DND-41 (cell line): ENCODE measurements at regions not wholly inside any gene's neighbourhood (a gene's known extent, or its start where the extent isn't known, plus 50 kb on each side); places are given as distances from the start of the nearest gene placed in this dataset.

Source experiments
- ATAC-seq: fragments of 200-7000 bp; cut with Tn5 transposase; 3 replicates; pipeline ENCODE4 v1.9.1; 2021; ENCODE audit warnings: low read depth; ENCODE audit not compliant: insufficient read depth
- DNase-seq: peaks from one replicate; pipeline ENCODE4 v3.0.0-alpha.2; 2020
- H2AFZ ChIP-seq: 2 replicates; pipeline ENCODE4 v1.6.0; 2012; ENCODE audit warnings: low read depth, low read length
- H3K27ac ChIP-seq: 2 replicates; pipeline ENCODE4 v1.5.1; 2012; ENCODE audit warnings: low read length, inconsistent platforms
- H3K27me3 ChIP-seq: fragments of 200-600 bp; sonication (generic); 2 replicates; pipeline ENCODE4 v1.6.0; 2012; ENCODE audit warnings: low read length, mild to moderate bottlenecking, inconsistent platforms; ENCODE audit not compliant: insufficient read depth, poor library complexity
- H3K36me3 ChIP-seq: 2 replicates; pipeline ENCODE4 v1.5.1; 2012; ENCODE audit warnings: low read length, inconsistent platforms; ENCODE audit not compliant: insufficient read depth
- H3K4me1 ChIP-seq: 2 replicates; pipeline ENCODE4 v1.5.1; 2012; ENCODE audit warnings: mild to moderate bottlenecking, low read length; ENCODE audit not compliant: insufficient read depth
- H3K4me2 ChIP-seq: 2 replicates; pipeline ENCODE4 v1.6.0; 2012; ENCODE audit warnings: mild to moderate bottlenecking, moderate library complexity, low read length, inconsistent platforms; ENCODE audit not compliant: insufficient read depth
- H3K4me3 ChIP-seq, 2 experiments: fragments of 200-600 bp in 1 of 2; shearing (Covaris generic) in 1 of 2; 2 replicates each; pipeline ENCODE4 v1.5.1; 2012 to 2016; ENCODE audit warnings: inconsistent platforms in 2 of 2, low read length in 2 of 2, mild to moderate bottlenecking in 2 of 2, low read depth in 1 of 2, moderate library complexity in 1 of 2
- H3K79me2 ChIP-seq: 2 replicates; pipeline ENCODE4 v1.6.0; 2012; ENCODE audit warnings: low read length, inconsistent platforms; ENCODE audit not compliant: insufficient read depth
- H3K9ac ChIP-seq: 2 replicates; pipeline ENCODE4 v1.6.0; 2012; ENCODE audit warnings: low read depth, mild to moderate bottlenecking, inconsistent platforms, low read length, moderate library complexity
- H3K9me3 ChIP-seq: 2 replicates; pipeline ENCODE4 v1.5.1; 2012; ENCODE audit warnings: low read length, moderate library complexity, mild to moderate bottlenecking, inconsistent platforms; ENCODE audit not compliant: insufficient read depth, severe bottlenecking
- H4K20me1 ChIP-seq: 2 replicates; pipeline ENCODE4 v1.6.0; 2012; ENCODE audit warnings: low read length; ENCODE audit not compliant: insufficient read depth
- EZH2 ChIP-seq: IDR thresholded peaks from 3 replicates; pipeline ENCODE4 v1.6.1; 2012; ENCODE audit warnings: borderline replicate concordance, low read depth, mild to moderate bottlenecking, moderate library complexity, low read length, inconsistent platforms; ENCODE audit not compliant: severe bottlenecking
- TF ChIP-seq, protein P1 (sequence below): IDR thresholded peaks from 2 replicates; pipeline ENCODE4 v1.5.1; 2012; ENCODE audit warnings: borderline replicate concordance, low read length, moderate library complexity, mild to moderate bottlenecking; ENCODE audit not compliant: poor library complexity, severe bottlenecking; ENCODE audit errors: extremely low read depth

DNA sequence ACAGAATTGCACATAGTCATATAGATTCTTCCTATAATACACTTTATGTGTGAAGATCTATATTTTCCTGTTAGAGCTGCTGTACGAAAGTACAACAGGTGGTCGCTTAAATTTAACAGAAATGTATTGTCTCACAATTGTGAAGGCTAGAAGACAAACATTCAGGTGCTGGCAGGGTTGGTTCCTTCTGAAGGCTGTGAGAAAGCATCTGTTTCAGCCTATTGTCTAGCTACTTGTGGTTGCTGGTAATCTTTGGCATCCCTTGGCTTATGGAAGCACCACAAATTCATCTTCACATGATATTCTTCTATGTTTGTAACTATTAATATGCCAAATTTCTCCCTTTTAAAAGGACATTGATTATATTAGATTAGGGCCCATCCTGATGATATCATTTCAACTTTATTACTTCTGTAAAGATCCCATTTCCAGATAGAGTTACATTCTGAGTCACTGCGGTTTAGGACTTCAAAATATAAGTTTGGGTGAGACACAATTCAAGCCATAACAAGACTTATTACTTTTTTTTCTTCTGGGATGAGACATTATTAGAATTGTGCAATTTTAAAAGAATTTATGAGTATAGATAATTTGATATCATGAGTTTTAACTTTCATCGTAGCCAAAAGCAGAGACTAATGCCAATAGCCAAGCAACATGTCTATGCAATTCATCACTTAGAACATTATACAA lies 248.1 kb upstream of the BCHE start:
- no peak overlapping the region for H3K27ac ChIP-seq
- no peak for ATAC-seq

DNA sequence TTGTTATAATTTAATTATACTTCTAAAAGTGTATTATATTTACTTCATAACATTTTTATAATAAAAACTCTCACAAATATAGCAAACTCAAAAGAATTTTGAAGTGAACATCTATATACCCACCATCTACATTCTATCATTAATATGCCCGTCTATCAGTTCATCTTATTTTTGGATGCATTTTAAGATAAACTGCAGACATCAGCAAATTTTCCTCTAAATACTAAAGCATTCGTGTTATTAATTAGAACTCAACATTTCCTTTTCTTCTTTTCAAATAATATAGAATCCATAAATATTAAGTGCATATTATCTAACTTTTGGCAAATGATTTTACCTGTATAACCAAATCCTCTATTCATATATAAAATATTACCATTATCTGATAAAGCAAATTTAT lies 242.9 kb upstream of the BCHE start:
- Histone ChIP-seq H3K4me2 (no peak overlapping the region), H3K79me2 (no peaks in the 10 kb centered on the region), H3K4me1 (no peaks in the 10 kb centered on the region), H4K20me1 (no peaks in the 10 kb centered on the region), H3K4me3 (no peak overlapping the region), H3K27ac (no peak overlapping the region), H3K9ac (no peak overlapping the region), H3K9me3 (no peaks in the 10 kb centered on the region), H2AFZ (no peak overlapping the region), H3K36me3 (no peaks in the 10 kb centered on the region), H3K27me3 (no peaks in the 10 kb centered on the region)
- ATAC-seq, result no peak
- DNase-seq, result no peak
- TF ChIP-seq, protein P1, sequence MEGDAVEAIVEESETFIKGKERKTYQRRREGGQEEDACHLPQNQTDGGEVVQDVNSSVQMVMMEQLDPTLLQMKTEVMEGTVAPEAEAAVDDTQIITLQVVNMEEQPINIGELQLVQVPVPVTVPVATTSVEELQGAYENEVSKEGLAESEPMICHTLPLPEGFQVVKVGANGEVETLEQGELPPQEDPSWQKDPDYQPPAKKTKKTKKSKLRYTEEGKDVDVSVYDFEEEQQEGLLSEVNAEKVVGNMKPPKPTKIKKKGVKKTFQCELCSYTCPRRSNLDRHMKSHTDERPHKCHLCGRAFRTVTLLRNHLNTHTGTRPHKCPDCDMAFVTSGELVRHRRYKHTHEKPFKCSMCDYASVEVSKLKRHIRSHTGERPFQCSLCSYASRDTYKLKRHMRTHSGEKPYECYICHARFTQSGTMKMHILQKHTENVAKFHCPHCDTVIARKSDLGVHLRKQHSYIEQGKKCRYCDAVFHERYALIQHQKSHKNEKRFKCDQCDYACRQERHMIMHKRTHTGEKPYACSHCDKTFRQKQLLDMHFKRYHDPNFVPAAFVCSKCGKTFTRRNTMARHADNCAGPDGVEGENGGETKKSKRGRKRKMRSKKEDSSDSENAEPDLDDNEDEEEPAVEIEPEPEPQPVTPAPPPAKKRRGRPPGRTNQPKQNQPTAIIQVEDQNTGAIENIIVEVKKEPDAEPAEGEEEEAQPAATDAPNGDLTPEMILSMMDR, result no peak
- no peak for TF ChIP-seq EZH2

More for the DNA sequence above, 248.1 kb upstream of the BCHE start:
- TF ChIP-seq, protein P1, result no peak
- TF ChIP-seq EZH2, result no peak
- Histone ChIP-seq H3K4me2 (no peak overlapping the region), H3K27me3 (no peaks in the 10 kb centered on the region), H4K20me1 (no peaks in the 10 kb centered on the region), H3K36me3 (no peaks in the 10 kb centered on the region), H3K4me1 (no peaks in the 10 kb centered on the region), H3K9me3 (no peaks in the 10 kb centered on the region), H3K9ac (no peak overlapping the region), H3K79me2 (no peaks in the 10 kb centered on the region), H3K4me3 (no peak overlapping the region), H2AFZ (no peak overlapping the region)
- no peak for DNase-seq

DNA sequence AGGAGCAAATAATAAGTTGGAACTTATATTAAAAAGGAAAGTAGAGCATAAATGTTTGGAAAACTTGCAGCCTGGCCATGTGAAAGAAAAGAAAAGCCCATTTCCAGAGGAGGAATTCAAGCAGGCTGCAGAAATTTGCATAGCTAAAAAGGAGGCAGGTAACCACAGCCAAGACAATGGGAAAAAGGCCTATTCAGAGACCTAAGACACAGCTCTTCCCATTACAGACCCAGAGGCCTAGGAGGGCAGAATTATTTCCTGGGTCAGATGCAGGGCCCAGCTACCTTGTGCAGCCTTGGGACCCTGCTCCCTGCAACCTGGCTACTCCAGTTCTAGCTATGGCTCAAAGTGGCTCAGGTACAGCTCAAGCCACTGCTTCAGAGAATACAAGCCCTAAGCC lies 234.6 kb upstream of the BCHE start:
- TF ChIP-seq EZH2, result no peak
- TF ChIP-seq, protein P1, result no peak
- ATAC-seq (no peak), DNase-seq (no peak)
- H2AFZ ChIP-seq, result no peak overlapping the region
- H3K79me2 ChIP-seq, result no peaks in the 10 kb centered on the region
- no peaks in the 10 kb centered on the region for H3K4me1 ChIP-seq
- no peaks in the 10 kb centered on the region for H3K9me3 ChIP-seq
- no peak overlapping the region for H3K27ac ChIP-seq
- H3K9ac ChIP-seq, result no peak overlapping the region
- H3K36me3 ChIP-seq, result no peaks in the 10 kb centered on the region
- H3K4me2 ChIP-seq, result no peak overlapping the region
- no peaks in the 10 kb centered on the region for H4K20me1 ChIP-seq
- H3K4me3 ChIP-seq, result no peak overlapping the region
- H3K27me3 ChIP-seq, result no peaks in the 10 kb centered on the region

DNA sequence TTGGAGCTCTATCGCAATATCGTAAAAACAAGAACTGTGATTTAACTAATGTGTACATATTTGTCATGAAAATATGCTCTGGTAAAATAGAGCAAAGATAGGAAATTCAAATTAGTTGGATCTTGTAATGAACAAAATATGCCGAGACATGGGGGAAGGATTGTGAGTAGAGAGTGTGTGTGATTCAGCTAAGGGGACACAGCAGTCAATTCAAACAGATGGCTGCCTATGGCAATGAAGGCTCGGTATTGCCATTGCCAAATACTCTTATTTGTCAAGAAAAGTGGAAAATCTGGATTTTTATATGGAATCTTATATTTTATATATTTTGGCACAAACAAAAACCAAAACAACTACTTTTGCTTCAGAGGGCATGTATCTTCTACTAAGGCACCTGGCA lies 227.3 kb upstream of the BCHE start:
- no peak for ATAC-seq
- H3K9me3 ChIP-seq, result no peaks in the 10 kb centered on the region
- DNase-seq, result no peak

More for the DNA sequence above, 227.3 kb upstream of the BCHE start:
- Histone ChIP-seq H3K27me3 (no peaks in the 10 kb centered on the region), H3K27ac (no peak overlapping the region), H3K79me2 (no peaks in the 10 kb centered on the region), H3K4me1 (no peaks in the 10 kb centered on the region), H3K4me2 (no peak overlapping the region), H3K9ac (no peak overlapping the region), H4K20me1 (no peaks in the 10 kb centered on the region), H3K36me3 (no peaks in the 10 kb centered on the region), H3K4me3 (no peak overlapping the region), H2AFZ (no peak overlapping the region)
- TF ChIP-seq, protein P1, result no peak
- no peak for TF ChIP-seq EZH2
